Mesenchymal stem cell (in vitro differentiated cells and primary cell): ENCODE measurements at regions not wholly inside any gene's neighbourhood (a gene's known extent, or its start where the extent isn't known, plus 50 kb on each side); places are given as distances from the start of the nearest gene placed in this dataset.

ENCODE experiments used
- DNase-seq: peaks from one replicate; pipeline ENCODE4 v3.0.0-alpha.2; 2013
- H2AFZ ChIP-seq: one replicate; pipeline ENCODE4 v1.6.1; 2013; ENCODE audit warnings: low read depth, mild to moderate bottlenecking, control low read depth, inconsistent platforms, low read length, moderate library complexity
- H2AK5ac ChIP-seq: 2 replicates; pipeline ENCODE4 v1.6.1; 2013; ENCODE audit warnings: low read length, moderate library complexity, mild to moderate bottlenecking, inconsistent platforms; ENCODE audit not compliant: severe bottlenecking
- H2BK120ac ChIP-seq: one replicate; pipeline ENCODE4 v1.6.1; 2013; ENCODE audit warnings: low read depth, mild to moderate bottlenecking, inconsistent platforms, low read length, moderate library complexity
- H2BK12ac ChIP-seq, 2 experiments: one replicate each; pipeline ENCODE4 v1.6.1; 2013; ENCODE audit warnings: inconsistent platforms in 2 of 2, low read length in 2 of 2, mild to moderate bottlenecking in 2 of 2, moderate library complexity in 2 of 2, control low read depth in 1 of 2
- H2BK15ac ChIP-seq: one replicate; pipeline ENCODE4 v1.6.1; 2013; ENCODE audit warnings: mild to moderate bottlenecking, low read depth, inconsistent platforms; ENCODE audit not compliant: poor library complexity, severe bottlenecking
- H2BK5ac ChIP-seq: 2 replicates; pipeline ENCODE4 v1.6.1; 2013; ENCODE audit warnings: low read depth, mild to moderate bottlenecking, low read length, control low read depth, inconsistent platforms; ENCODE audit not compliant: poor library complexity, severe bottlenecking
- H3K14ac ChIP-seq, 2 experiments: one replicate each; pipeline ENCODE4 v1.6.1; 2013; ENCODE audit warnings: inconsistent platforms in 2 of 2, low read length in 2 of 2, control low read depth in 1 of 2, mild to moderate bottlenecking in 1 of 2, moderate library complexity in 1 of 2
- H3K18ac ChIP-seq, 2 experiments: one replicate each; pipeline ENCODE4 v1.6.1; 2013; ENCODE audit warnings: inconsistent platforms in 2 of 2, low read length in 2 of 2, control low read depth in 1 of 2, low read depth in 1 of 2, mild to moderate bottlenecking in 1 of 2
- H3K23ac ChIP-seq, 2 experiments: one replicate each; pipeline ENCODE4 v1.6.1; 2013; ENCODE audit warnings: inconsistent platforms in 2 of 2, low read length in 2 of 2, mild to moderate bottlenecking in 2 of 2, moderate library complexity in 2 of 2, control low read depth in 1 of 2
- H3K27ac ChIP-seq: 2 replicates; pipeline ENCODE4 v1.5.1; 2013; ENCODE audit warnings: mild to moderate bottlenecking, moderate library complexity, low read length, control low read depth, inconsistent platforms; ENCODE audit not compliant: poor library complexity, severe bottlenecking
- H3K27me3 ChIP-seq, 2 experiments: 2 replicates each; pipeline versions ENCODE4 v1.6.1 to v1.7.0; 2013; ENCODE audit warnings: low read length in 2 of 2, mild to moderate bottlenecking in 2 of 2, moderate library complexity in 2 of 2, control low read depth in 1 of 2, inconsistent platforms in 1 of 2; ENCODE audit not compliant: control insufficient read depth in 1 of 2, insufficient read depth in 1 of 2
- H3K36me3 ChIP-seq, 2 experiments: 2 replicates each; pipeline versions ENCODE4 v1.6.1 to v1.7.0; 2013; ENCODE audit warnings: low read length in 2 of 2, control low read depth in 1 of 2, inconsistent platforms in 1 of 2, low read depth in 1 of 2, mild to moderate bottlenecking in 1 of 2; ENCODE audit not compliant: insufficient read depth in 2 of 2, control insufficient read depth in 1 of 2
- H3K4ac ChIP-seq, 2 experiments: one replicate each; pipeline ENCODE4 v1.6.1; 2013; ENCODE audit warnings: inconsistent platforms in 2 of 2, low read length in 2 of 2, mild to moderate bottlenecking in 2 of 2, moderate library complexity in 2 of 2, control low read depth in 1 of 2, low read depth in 1 of 2
- H3K4me1 ChIP-seq: 2 replicates; pipeline ENCODE4 v1.6.1; 2013; ENCODE audit warnings: low read depth, low read length, control low read depth; ENCODE audit not compliant: control insufficient read depth, insufficient read depth
- H3K4me2 ChIP-seq: 2 replicates; pipeline ENCODE4 v1.6.1; 2013; ENCODE audit warnings: low read length, mild to moderate bottlenecking, inconsistent platforms; ENCODE audit not compliant: poor library complexity, severe bottlenecking
- H3K4me3 ChIP-seq, 2 experiments: 2 replicates each; pipeline versions ENCODE4 v1.5.1 to v1.7.0; 2013; ENCODE audit warnings: low read length in 2 of 2, mild to moderate bottlenecking in 2 of 2, control low read depth in 1 of 2, low read depth in 1 of 2; ENCODE audit not compliant: insufficient read depth in 1 of 2
- H3K79me1 ChIP-seq: replicated peaks from 2 replicates; pipeline ENCODE4 v1.6.1; 2013; ENCODE audit warnings: mild to moderate bottlenecking, control low read depth, low read length, inconsistent platforms; ENCODE audit not compliant: poor library complexity, severe bottlenecking
- H3K9ac ChIP-seq: 2 replicates; pipeline ENCODE4 v1.7.0; 2013; ENCODE audit warnings: mild to moderate bottlenecking, low read length, moderate library complexity
- H3K9me3 ChIP-seq: 2 replicates; pipeline ENCODE4 v1.7.0; 2013; ENCODE audit warnings: mild to moderate bottlenecking, low read length; ENCODE audit not compliant: control insufficient read depth
- H4K8ac ChIP-seq: one replicate; pipeline ENCODE4 v1.6.1; 2013; ENCODE audit warnings: inconsistent platforms, mild to moderate bottlenecking, low read length, moderate library complexity
- H4K91ac ChIP-seq: one replicate; pipeline ENCODE4 v1.6.1; 2013; ENCODE audit warnings: mild to moderate bottlenecking, low read length, inconsistent platforms
- WGBS: methylation state at CpG from one replicate; pipeline ENCODE4 v1.1.7; 2013; ENCODE audit warnings: mixed read lengths; 5-methylcytosine and 5-hydroxymethylcytosine counted together

DNA sequence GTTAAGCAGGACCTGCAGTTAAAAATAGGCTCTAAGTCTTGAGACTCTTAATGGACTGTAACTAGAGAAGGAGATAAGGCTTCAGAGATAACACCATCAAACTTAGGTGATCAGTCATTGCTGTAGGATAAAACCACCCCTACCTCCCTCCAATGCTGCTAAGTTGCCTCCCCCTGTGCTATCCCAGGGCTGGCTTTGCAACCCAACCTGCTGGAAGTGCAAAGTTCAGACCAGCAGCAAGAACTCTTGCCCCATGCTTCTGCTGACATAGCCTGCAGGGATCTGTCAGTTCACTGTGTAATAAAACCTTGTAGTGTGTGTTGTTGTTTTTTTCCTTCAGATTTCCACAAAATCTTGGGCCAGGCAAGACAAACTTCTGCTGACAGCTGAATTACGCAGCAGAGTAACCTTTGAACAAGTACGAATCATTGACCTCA is 57.4 kb upstream of the EPB41L3 start:
- Histone ChIP-seq H3K4me3 (no peak overlapping the region), H2BK120ac (no peak overlapping the region), H3K23ac (no peak overlapping the region), H3K36me3 (no peaks in the 10 kb centered on the region), H2BK15ac (no peak overlapping the region), H3K79me1 (no peaks in the 10 kb centered on the region), H3K4me1 (no peaks in the 10 kb centered on the region), H3K4ac (no peak overlapping the region), H3K9me3 (no peaks in the 10 kb centered on the region), H3K4me2 (no peak overlapping the region), H3K14ac (no peak overlapping the region), H2AFZ (no peak overlapping the region), H3K18ac (no peak overlapping the region), H2BK12ac (no peak overlapping the region), H2BK5ac (no peak overlapping the region), H3K27ac (no peak overlapping the region), H3K9ac (no peak overlapping the region), H4K91ac (no peak overlapping the region), H3K27me3 (no peaks in the 10 kb centered on the region), H2AK5ac (no peak overlapping the region), H4K8ac (no peak overlapping the region)
- WGBS = no CpG with 5 or more reads among the region's 2 CpGs
- no peak for DNase-seq

DNA sequence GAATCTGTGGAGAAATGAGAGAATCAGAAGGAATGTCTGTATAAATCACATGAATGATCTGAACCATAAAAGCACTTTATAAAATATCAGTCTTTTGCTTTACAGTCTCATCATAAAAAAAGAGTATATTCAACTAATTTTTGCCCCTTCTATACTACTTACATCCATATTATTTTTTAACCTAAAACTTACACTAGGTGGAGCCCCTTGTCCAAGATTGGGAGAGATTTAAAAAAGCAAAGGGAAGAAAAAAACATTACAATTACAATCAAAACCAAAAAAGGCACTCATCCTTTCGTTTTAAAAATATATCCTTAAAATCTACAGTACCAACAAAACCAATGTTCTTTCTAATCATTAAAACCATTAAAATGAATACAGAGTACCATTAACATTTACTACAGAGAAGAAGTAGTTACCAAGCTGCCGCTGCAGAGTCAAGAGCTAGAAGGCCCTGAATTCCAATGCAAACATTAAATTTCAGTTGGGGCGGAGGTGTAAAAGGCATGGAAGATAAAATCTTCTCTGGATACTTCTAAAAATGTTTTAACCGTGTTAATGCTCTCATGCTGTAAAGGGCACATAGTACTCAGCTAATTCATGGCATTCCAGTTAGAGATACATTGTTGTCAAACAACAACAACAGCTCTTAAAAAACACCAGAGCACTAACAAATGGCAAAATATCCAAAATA is 56.7 kb upstream of the EPB41L3 start:
- Histone ChIP-seq H3K4me3 (no peak overlapping the region), H2AK5ac (no peak overlapping the region), H4K91ac (no peak overlapping the region), H2BK12ac (no peak overlapping the region), H3K4ac (no peak overlapping the region), H2BK15ac (no peak overlapping the region), H3K79me1 (no peaks in the 10 kb centered on the region), H3K27ac (no peak overlapping the region), H3K9me3 (no peaks in the 10 kb centered on the region), H2BK5ac (no peak overlapping the region), H3K9ac (peak overlapping the region; percentile 21), H2BK120ac (no peak overlapping the region), H3K23ac (no peak overlapping the region), H3K14ac (no peak overlapping the region), H3K4me1 (no peaks in the 10 kb centered on the region), H3K18ac (no peak overlapping the region), H3K27me3 (no peaks in the 10 kb centered on the region), H3K36me3 (no peaks in the 10 kb centered on the region), H3K4me2 (no peak overlapping the region), H4K8ac (no peak overlapping the region), H2AFZ (no peak overlapping the region)
- WGBS = 31% methylated on average over 4 of the region's 4 CpGs
- DNase-seq = no peak

DNA sequence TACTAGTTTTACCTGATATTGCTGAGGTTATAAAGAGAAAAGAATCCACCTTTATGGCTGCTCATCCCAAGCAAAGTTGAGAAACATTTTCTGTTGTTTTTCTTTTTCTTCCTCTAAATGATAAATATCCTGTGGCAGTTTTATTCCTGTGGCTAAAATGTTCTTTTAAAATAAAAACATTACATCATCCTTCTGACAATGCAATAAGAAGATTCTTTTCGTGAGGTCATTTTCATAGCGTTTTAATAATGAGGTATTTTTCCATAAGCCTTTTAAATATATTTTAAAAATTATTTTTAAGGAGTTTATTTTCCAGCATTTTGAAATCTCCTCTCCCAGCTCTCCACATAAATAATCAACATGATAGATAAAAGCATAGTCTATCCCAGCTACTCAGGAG is 52.8 kb upstream of the EPB41L3 start:
- Histone ChIP-seq H3K79me1 (no peaks in the 10 kb centered on the region), H2BK15ac (no peak overlapping the region), H3K4me2 (no peak overlapping the region), H2AFZ (no peak overlapping the region), H4K91ac (no peak overlapping the region), H3K23ac (no peak overlapping the region), H3K18ac (no peak overlapping the region), H4K8ac (no peak overlapping the region), H2BK5ac (no peak overlapping the region), H3K4ac (no peak overlapping the region), H3K36me3 (no peaks in the 10 kb centered on the region), H3K9me3 (no peaks in the 10 kb centered on the region), H2BK120ac (no peak overlapping the region), H3K4me3 (no peak overlapping the region), H2AK5ac (no peak overlapping the region), H3K9ac (peak overlapping the region; percentile 7), H2BK12ac (no peak overlapping the region), H3K14ac (no peak overlapping the region), H3K4me1 (no peaks in the 10 kb centered on the region), H3K27ac (no peak overlapping the region), H3K27me3 (no peaks in the 10 kb centered on the region)
- no peak for DNase-seq
- WGBS = no CpG with 5 or more reads among the region's 2 CpGs
